HAP-1 (cell line): ENCODE measurements at regions not wholly inside any gene's neighbourhood (a gene's known extent, or its start where the extent isn't known, plus 50 kb on each side); places are given as distances from the start of the nearest gene placed in this dataset.

Source experiments
- DNase-seq, 2 experiments: peaks; one replicate each; pipeline ENCODE4 v3.0.0-alpha.2; 2016 to 2020; ENCODE audit warnings: low spot score in 2 of 2
- H3K27me3 ChIP-seq: fragments of 250-450 bp; sonication (Bioruptor Pico); 2 replicates; pipeline ENCODE4 v1.5.1; 2020; ENCODE audit warnings: low read depth, mild to moderate bottlenecking, moderate library complexity
- H3K36me3 ChIP-seq: fragments of 250-450 bp; sonication (Bioruptor Pico); replicated peaks from 2 replicates; pipeline ENCODE4 v1.5.1; 2020; ENCODE audit warnings: mild to moderate bottlenecking
- H3K4me1 ChIP-seq: fragments of 250-450 bp; sonication (Bioruptor Pico); 2 replicates; pipeline ENCODE4 v1.5.1; 2020; ENCODE audit warnings: mild to moderate bottlenecking
- H3K4me3 ChIP-seq: fragments of 250-450 bp; sonication (Bioruptor Pico); 2 replicates; pipeline ENCODE4 v1.5.1; 2020; ENCODE audit warnings: mild to moderate bottlenecking, moderate library complexity
- H3K9me3 ChIP-seq: fragments of 250-450 bp; sonication (Bioruptor Pico); 2 replicates; pipeline ENCODE4 v1.5.1; 2020; ENCODE audit warnings: mild to moderate bottlenecking, moderate library complexity
- in situ Hi-C: fragments of 300-500 bp; cut with MboI; formaldehyde crosslinking; loops from 3 replicates; pipeline ENCODE4 v1.14.3; 2020; ENCODE audit warnings: low sequenced_read_pairs, inconsistent platforms, mixed read lengths

DNA sequence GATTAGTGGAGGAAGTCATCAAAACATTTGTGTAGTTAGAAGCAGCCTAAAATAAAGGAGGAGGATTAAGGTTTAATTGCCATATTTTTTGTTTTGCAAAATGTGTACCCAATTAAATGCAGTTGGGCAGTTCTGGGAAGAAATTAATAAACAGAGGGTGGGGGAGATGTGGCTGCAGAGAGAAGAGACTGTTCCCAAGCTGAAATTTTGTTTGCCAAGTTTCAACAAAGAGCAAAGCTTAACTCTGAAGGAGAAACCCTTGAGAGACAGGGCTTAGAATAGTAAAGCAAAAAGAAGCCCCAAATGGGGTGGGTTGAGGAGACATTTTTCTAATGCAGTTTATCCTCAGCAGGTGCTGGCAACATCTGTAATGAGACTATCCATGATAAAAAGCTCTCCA, 298.0 kb upstream of the NRP1 start:
- in situ Hi-C loops, result no loop called here
- Histone ChIP-seq H3K4me1 (no peaks in the 10 kb centered on the region), H3K36me3 (no peaks in the 10 kb centered on the region), H3K9me3 (no peaks in the 10 kb centered on the region), H3K27me3 (no peaks in the 10 kb centered on the region), H3K4me3 (no peak overlapping the region)
- DNase-seq, result no peak

- in situ Hi-C loops, result no loop called here
Observed at GRCh38 chr10:33631991-33632390, 297.5 kb upstream of the NRP1 start.

GRCh38 chr10:33630761-33631160, 296.3 kb upstream of the NRP1 start:
- in situ Hi-C loops, result no loop called here

More at GRCh38 chr10:33631991-33632390, 297.5 kb upstream of the NRP1 start:
- DNase-seq, result no peak
- Histone ChIP-seq H3K27me3 (no peaks in the 10 kb centered on the region), H3K9me3 (no peaks in the 10 kb centered on the region), H3K36me3 (no peaks in the 10 kb centered on the region), H3K4me3 (no peak overlapping the region), H3K4me1 (no peaks in the 10 kb centered on the region)

GRCh38 chr10:33627611-33628010, 293.1 kb upstream of the NRP1 start:
- Histone ChIP-seq H3K4me3 (no peak overlapping the region), H3K27me3 (no peaks in the 10 kb centered on the region), H3K36me3 (no peaks in the 10 kb centered on the region), H3K4me1 (no peaks in the 10 kb centered on the region), H3K9me3 (no peaks in the 10 kb centered on the region)
- no peak for DNase-seq
- in situ Hi-C loops, result no loop called here

More at GRCh38 chr10:33630761-33631160, 296.3 kb upstream of the NRP1 start:
- Histone ChIP-seq H3K36me3 (no peaks in the 10 kb centered on the region), H3K4me1 (no peaks in the 10 kb centered on the region), H3K4me3 (no peak overlapping the region), H3K27me3 (no peaks in the 10 kb centered on the region), H3K9me3 (no peaks in the 10 kb centered on the region)
- no peak for DNase-seq

DNA sequence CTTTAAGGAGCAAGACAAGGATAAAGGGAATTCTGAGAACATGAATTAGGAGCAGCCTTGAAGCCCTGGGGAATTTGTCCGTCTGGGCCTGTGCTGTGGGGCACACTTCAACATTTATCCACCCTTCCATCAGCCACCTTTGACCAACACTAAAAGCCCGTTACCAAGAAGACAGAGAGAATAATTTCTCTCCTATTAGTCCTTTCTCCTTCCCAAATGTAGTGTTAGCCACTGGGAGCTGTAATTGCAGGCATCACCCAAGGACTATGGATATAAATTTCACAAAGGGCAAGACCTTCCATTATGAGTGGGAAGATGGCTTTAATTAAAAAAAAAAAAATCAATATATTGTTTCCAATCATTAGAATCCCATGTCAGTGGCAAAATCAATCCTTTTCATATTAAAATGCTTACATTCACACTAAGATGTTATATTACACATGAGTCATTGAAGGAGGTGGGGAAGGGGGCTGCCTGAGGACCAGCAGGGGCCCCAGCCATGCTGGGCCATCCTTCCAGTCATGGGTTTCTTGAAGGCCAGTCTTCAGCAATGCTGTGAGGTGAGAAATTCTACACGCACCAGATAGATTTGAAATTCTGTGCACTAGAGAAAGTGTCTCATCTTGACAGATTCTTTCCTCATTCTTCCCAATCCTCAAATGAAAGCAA, 292.5 kb upstream of the NRP1 start:
- Histone ChIP-seq H3K9me3 (no peaks in the 10 kb centered on the region), H3K27me3 (no peaks in the 10 kb centered on the region), H3K36me3 (no peaks in the 10 kb centered on the region), H3K4me1 (no peaks in the 10 kb centered on the region), H3K4me3 (no peak overlapping the region)
- DNase-seq, result no peak
- in situ Hi-C loops, result no loop called here

DNA sequence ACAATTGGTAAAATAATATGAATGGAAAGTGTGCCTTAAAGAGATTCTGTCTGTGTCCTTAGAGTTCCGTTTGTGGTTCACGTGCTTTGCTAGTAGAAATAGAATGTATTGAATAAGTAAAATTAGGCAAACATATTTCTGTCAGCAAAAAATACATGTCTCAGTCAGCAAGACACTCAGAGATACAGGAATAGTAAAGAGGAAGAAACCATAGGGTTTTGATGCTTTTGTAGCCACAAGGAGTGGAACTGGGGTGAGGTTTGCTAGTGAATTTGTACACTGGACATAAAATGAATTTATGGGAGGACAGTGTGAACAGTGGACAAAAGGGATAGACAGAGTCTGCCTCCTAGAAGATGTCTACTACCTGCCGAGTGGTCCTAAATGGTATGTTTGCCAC, 289.2 kb upstream of the NRP1 start:
- no peak for DNase-seq
- in situ Hi-C loops, result no loop called here
- Histone ChIP-seq H3K27me3 (no peaks in the 10 kb centered on the region), H3K4me3 (no peak overlapping the region), H3K4me1 (no peaks in the 10 kb centered on the region), H3K9me3 (no peaks in the 10 kb centered on the region), H3K36me3 (no peaks in the 10 kb centered on the region)

DNA sequence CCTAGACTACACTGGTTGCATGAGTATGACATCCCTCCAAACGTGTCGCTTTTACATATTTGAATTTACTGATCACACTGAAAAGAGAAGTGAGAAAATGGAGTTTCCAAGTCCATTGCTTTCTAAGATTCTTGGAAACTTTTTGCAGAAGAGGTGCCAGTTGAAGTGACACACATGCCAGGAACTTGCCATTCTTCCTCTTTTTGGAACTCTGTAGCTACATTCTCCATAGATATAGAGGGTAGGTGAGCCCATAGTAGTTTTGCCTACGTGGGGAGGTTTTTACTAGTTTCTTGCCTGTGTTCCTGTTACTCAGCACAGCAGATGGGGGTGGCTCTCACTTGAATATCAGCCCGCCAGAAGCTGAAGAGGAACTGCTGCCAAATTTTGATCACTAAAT, 286.6 kb upstream of the NRP1 start:
- Histone ChIP-seq H3K4me3 (no peak overlapping the region), H3K9me3 (no peaks in the 10 kb centered on the region), H3K4me1 (no peaks in the 10 kb centered on the region), H3K27me3 (no peaks in the 10 kb centered on the region), H3K36me3 (no peaks in the 10 kb centered on the region)
- no peak for DNase-seq
- in situ Hi-C loops, result no loop called here

GRCh38 chr10:33618196-33618595, 283.7 kb upstream of the NRP1 start:
- H3K9me3 ChIP-seq, result no peaks in the 10 kb centered on the region
- no peaks in the 10 kb centered on the region for H3K36me3 ChIP-seq
- DNase-seq, result no peak
- no peaks in the 10 kb centered on the region for H3K27me3 ChIP-seq
- no peak overlapping the region for H3K4me3 ChIP-seq
- no peaks in the 10 kb centered on the region for H3K4me1 ChIP-seq
- in situ Hi-C loops, result no loop called here

GRCh38 chr10:33617381-33618080, 283.1 kb upstream of the NRP1 start:
- DNase-seq, result no peak
- in situ Hi-C loops, result no loop called here
- Histone ChIP-seq H3K27me3 (no peaks in the 10 kb centered on the region), H3K9me3 (no peaks in the 10 kb centered on the region), H3K4me3 (no peak overlapping the region), H3K36me3 (no peaks in the 10 kb centered on the region), H3K4me1 (no peaks in the 10 kb centered on the region)

DNA sequence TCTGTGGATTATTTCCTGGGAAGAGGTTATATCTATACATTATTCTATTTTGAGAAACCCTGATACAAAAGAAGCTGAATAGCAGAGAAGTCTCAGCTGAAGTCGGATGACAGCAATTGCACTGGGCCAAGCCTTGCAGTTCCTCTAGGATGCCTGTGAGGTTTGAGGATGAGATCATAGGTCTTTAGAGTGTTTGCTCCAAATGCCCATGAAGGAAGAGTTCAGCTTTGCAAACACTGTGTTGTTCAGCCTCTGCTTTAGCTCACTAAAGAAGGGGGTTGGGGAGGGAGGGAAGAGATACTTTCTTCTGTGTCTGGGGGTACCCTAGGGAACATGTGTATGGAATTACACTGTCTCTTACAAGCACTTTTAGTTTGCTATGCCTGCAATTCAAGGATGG, 282.5 kb upstream of the NRP1 start:
- Histone ChIP-seq H3K4me3 (no peak overlapping the region), H3K36me3 (no peaks in the 10 kb centered on the region), H3K27me3 (no peaks in the 10 kb centered on the region), H3K9me3 (no peaks in the 10 kb centered on the region), H3K4me1 (no peaks in the 10 kb centered on the region)
- no peak for DNase-seq
- in situ Hi-C loops, result no loop called here

GRCh38 chr10:33612551-33612950, 278.1 kb upstream of the NRP1 start:
- H3K36me3 ChIP-seq, result no peaks in the 10 kb centered on the region
- no peaks in the 10 kb centered on the region for H3K4me1 ChIP-seq
- DNase-seq, result no peak
- H3K27me3 ChIP-seq, result no peaks in the 10 kb centered on the region
- in situ Hi-C loops, result no loop called here
- H3K4me3 ChIP-seq, result no peak overlapping the region
- no peaks in the 10 kb centered on the region for H3K9me3 ChIP-seq

DNA sequence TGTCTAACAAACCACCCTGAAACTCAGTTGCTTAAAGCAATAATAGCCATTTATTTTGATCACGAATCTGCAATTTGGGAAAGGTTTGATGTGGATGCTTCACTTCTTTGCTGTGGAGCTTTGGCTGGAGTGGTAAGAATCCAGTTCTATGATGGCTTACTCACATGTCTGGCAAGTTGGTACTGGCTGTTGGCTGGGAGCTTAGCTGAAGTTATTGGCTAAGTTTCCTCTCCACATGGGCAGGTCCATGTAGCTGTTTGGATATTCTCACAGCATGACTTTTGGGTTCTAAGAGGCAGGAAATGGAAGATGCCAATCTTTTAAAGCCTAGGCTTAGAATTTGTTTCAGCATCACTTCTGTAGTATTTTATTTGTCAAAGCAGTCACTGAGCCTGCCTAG, 277.6 kb upstream of the NRP1 start:
- in situ Hi-C loops, result no loop called here
- Histone ChIP-seq H3K4me3 (no peak overlapping the region), H3K4me1 (no peaks in the 10 kb centered on the region), H3K9me3 (no peaks in the 10 kb centered on the region), H3K27me3 (no peaks in the 10 kb centered on the region), H3K36me3 (no peaks in the 10 kb centered on the region)
- DNase-seq, result no peak

GRCh38 chr10:33611423-33611822, 277.0 kb upstream of the NRP1 start:
- Histone ChIP-seq H3K27me3 (no peaks in the 10 kb centered on the region), H3K4me3 (no peak overlapping the region), H3K9me3 (no peaks in the 10 kb centered on the region), H3K4me1 (no peaks in the 10 kb centered on the region), H3K36me3 (no peaks in the 10 kb centered on the region)
- no peak for DNase-seq
- in situ Hi-C loops, result no loop called here

DNA sequence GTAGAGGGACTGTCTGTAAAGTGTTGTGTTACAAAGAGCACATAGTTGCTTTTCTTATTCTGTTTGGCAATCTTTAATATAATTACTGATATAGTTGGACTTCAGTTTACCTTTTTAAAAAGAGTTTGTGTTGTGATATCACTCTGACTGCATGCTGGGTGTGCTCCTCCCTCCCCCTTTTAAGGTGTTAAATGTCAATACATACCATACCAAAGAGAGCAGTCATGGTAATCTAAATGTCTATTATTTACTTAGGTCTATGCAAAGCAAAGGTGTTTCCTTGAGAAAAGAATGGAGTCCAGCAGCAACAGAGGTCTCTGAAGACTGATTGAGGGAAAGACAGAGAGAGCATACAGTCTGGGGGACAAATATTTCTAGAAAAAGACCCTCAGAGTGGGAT, 275.1 kb upstream of the NRP1 start:
- in situ Hi-C loops, result no loop called here
- Histone ChIP-seq H3K9me3 (no peaks in the 10 kb centered on the region), H3K36me3 (no peaks in the 10 kb centered on the region), H3K4me3 (no peak overlapping the region), H3K27me3 (no peaks in the 10 kb centered on the region), H3K4me1 (no peaks in the 10 kb centered on the region)
- no peak for DNase-seq
